Glomerular endothelial cell (primary cell): ENCODE measurements at regions not wholly inside any gene's neighbourhood (a gene's known extent, or its start where the extent isn't known, plus 50 kb on each side); places are given as distances from the start of the nearest gene placed in this dataset.

Experiments used
- DNase-seq: peaks from one replicate; pipeline ENCODE4 v3.0.0-alpha.2; 2011; ENCODE audit warnings: low read depth, low spot score; ENCODE audit errors: extremely low read depth

- no peak for DNase-seq
These were observed 1976.7 kb upstream of the ADGRL3 start for GRCh38 chr4:59223292-59223941.

GRCh38 chr4:59238212-59238611 lies 1961.9 kb upstream of the ADGRL3 start:
- DNase-seq: no peak

GRCh38 chr4:59240011-59240410 lies 1960.1 kb upstream of the ADGRL3 start:
- no peak for DNase-seq

- no peak for DNase-seq
These were observed 1957.1 kb upstream of the ADGRL3 start for GRCh38 chr4:59243038-59243437.

- DNase-seq: no peak
These were observed 1953.1 kb upstream of the ADGRL3 start for GRCh38 chr4:59247032-59247431.

GRCh38 chr4:59248313-59248712 lies 1951.8 kb upstream of the ADGRL3 start:
- DNase-seq: no peak

GRCh38 chr4:59249110-59249509 lies 1951.0 kb upstream of the ADGRL3 start:
- no peak for DNase-seq

GRCh38 chr4:59258002-59258401 lies 1942.1 kb upstream of the ADGRL3 start:
- DNase-seq: no peak

- no peak for DNase-seq
These were observed 1892.5 kb upstream of the ADGRL3 start for GRCh38 chr4:59307609-59308008.

- DNase-seq: no peak
These were observed 1885.5 kb upstream of the ADGRL3 start for GRCh38 chr4:59314637-59315036.

- no peak for DNase-seq
These were observed 1860.5 kb upstream of the ADGRL3 start for GRCh38 chr4:59339631-59340030.

- no peak for DNase-seq
These were observed 1858.6 kb upstream of the ADGRL3 start for GRCh38 chr4:59341506-59341905.

- no peak for DNase-seq
These were observed 1851.2 kb upstream of the ADGRL3 start for GRCh38 chr4:59348949-59349348.

GRCh38 chr4:59369229-59369628 lies 1830.9 kb upstream of the ADGRL3 start:
- DNase-seq: no peak

GRCh38 chr4:59374416-59374815 lies 1825.7 kb upstream of the ADGRL3 start:
- no peak for DNase-seq

GRCh38 chr4:59380841-59381366 lies 1819.2 kb upstream of the ADGRL3 start:
- no peak for DNase-seq

- no peak for DNase-seq
These were observed 1818.5 kb upstream of the ADGRL3 start for GRCh38 chr4:59381591-59381990.

- no peak for DNase-seq
These were observed 1812.1 kb upstream of the ADGRL3 start for GRCh38 chr4:59387759-59388758.

- DNase-seq: no peak
These were observed 1806.3 kb upstream of the ADGRL3 start for GRCh38 chr4:59393780-59394179.

GRCh38 chr4:59400334-59400733 lies 1799.8 kb upstream of the ADGRL3 start:
- no peak for DNase-seq

GRCh38 chr4:59409647-59410046 lies 1790.5 kb upstream of the ADGRL3 start:
- DNase-seq: no peak

- DNase-seq: no peak
These were observed 1787.4 kb upstream of the ADGRL3 start for GRCh38 chr4:59412739-59413138.
